Psoas muscle (tissue), 7 donors: ENCODE measurements at regions not wholly inside any gene's neighbourhood (a gene's known extent, or its start where the extent isn't known, plus 50 kb on each side); places are given as distances from the start of the nearest gene placed in this dataset.

Experiments
- ATAC-seq, 4 donors: fragments of 200-7000 bp; cut with Tn5 transposase; one replicate each; pipeline ENCODE4 v1.9.1; 2020; ENCODE audit warnings: moderate library complexity in 3 of 4, mild to moderate bottlenecking in 2 of 4
- DNase-seq, 2 donors: peaks; one replicate each; pipeline ENCODE4 v3.0.0-alpha.2; 2020
- H3K27ac ChIP-seq: fragments of 200-600 bp; one replicate; pipeline ENCODE4 v1.8.0; 2022
- H3K27me3 ChIP-seq, 3 donors: fragments of 200-600 bp in 1 of 3; one replicate each; pipeline versions ENCODE4 v1.6.1 to v1.8.0; 2013 to 2022; ENCODE audit warnings: low read length in 2 of 3, mild to moderate bottlenecking in 2 of 3, moderate library complexity in 1 of 3; ENCODE audit not compliant: insufficient read depth in 3 of 3
- H3K36me3 ChIP-seq, 2 donors: fragments of 200-600 bp in 1 of 2; one replicate each; pipeline versions ENCODE4 v1.6.1 to v1.8.0; 2013 to 2022; ENCODE audit warnings: low read depth in 1 of 2, mild to moderate bottlenecking in 1 of 2, moderate library complexity in 1 of 2; ENCODE audit not compliant: insufficient read depth in 1 of 2
- H3K4me1 ChIP-seq: fragments of 200-600 bp; one replicate; pipeline ENCODE4 v1.8.0; 2022
- H3K4me3 ChIP-seq: fragments of 200-600 bp; one replicate; pipeline ENCODE4 v1.8.0; 2022; ENCODE audit warnings: mild to moderate bottlenecking
- H3K9me3 ChIP-seq: fragments of 200-600 bp; one replicate; pipeline ENCODE4 v1.8.0; 2022
- WGBS, 3 donors: extraction: QIAGEN DNeasy Blood & Tissue Kit; methylation state at CpG; one replicate each; pipeline versions ENCODE4 v1.1.6 to v1.1.7; 2013; 5-methylcytosine and 5-hydroxymethylcytosine counted together
- intact Hi-C, 2 donors: fragments of 100-400 bp; cut with DNase I; formaldehyde crosslinking; loops; one replicate each; pipeline versions ENCODE4 v1.11.0 to v1.14.2; 2022
- TF ChIP-seq, protein P1 (sequence below): fragments of 200-600 bp; IDR thresholded peaks from one replicate; pipeline ENCODE4 v1.8.0; 2022; ENCODE audit warnings: antibody characterized with exemption
- donor health status: healthy with polysubstance abuse.
- donor health status: DM: no; HTN: no; CAD: no; lungs with moderate emphysema.
- donor health status: Bipolar disorder and iron deficiency.
- donor health status: healthy.
- donor health status: DM: yes; HTN: yes; CAD: no.
- donor health status: DM: no; HTN: no; CAD: no.
- donor health status: DM: yes; HTN: yes; CAD: no.

- Histone ChIP-seq H3K9me3 (no peaks in the 10 kb centered on the region), H3K36me3 (no peaks in the 10 kb centered on the region), H3K4me3 (no peak overlapping the region), H3K27me3 (no peaks in the 10 kb centered on the region), H3K4me1 (no peaks in the 10 kb centered on the region), H3K27ac (no peak overlapping the region)
- TF ChIP-seq, protein P1, sequence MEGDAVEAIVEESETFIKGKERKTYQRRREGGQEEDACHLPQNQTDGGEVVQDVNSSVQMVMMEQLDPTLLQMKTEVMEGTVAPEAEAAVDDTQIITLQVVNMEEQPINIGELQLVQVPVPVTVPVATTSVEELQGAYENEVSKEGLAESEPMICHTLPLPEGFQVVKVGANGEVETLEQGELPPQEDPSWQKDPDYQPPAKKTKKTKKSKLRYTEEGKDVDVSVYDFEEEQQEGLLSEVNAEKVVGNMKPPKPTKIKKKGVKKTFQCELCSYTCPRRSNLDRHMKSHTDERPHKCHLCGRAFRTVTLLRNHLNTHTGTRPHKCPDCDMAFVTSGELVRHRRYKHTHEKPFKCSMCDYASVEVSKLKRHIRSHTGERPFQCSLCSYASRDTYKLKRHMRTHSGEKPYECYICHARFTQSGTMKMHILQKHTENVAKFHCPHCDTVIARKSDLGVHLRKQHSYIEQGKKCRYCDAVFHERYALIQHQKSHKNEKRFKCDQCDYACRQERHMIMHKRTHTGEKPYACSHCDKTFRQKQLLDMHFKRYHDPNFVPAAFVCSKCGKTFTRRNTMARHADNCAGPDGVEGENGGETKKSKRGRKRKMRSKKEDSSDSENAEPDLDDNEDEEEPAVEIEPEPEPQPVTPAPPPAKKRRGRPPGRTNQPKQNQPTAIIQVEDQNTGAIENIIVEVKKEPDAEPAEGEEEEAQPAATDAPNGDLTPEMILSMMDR, result no peak
- ATAC-seq, result no peak
- WGBS, 3 donors, result 49 to 60% (median 55%) methylated on average over 3 of the region's 3 CpGs
- DNase-seq, result no peak
- intact Hi-C loops, result no loop called here
Observed at GRCh38 chr2:13745330-13745729, 887.2 kb upstream of the LRATD1 start.

GRCh38 chr2:13751955-13752354, 880.6 kb upstream of the LRATD1 start:
- TF ChIP-seq, protein P1, result no peak
- WGBS, 3 donors, result 88 to 91% (median 88%) methylated on average over 1 of the region's 1 CpG
- no peak for ATAC-seq
- no peak for DNase-seq
- Histone ChIP-seq H3K27ac (no peak overlapping the region), H3K9me3 (no peaks in the 10 kb centered on the region), H3K4me1 (no peaks in the 10 kb centered on the region), H3K27me3 (no peaks in the 10 kb centered on the region), H3K36me3 (no peaks in the 10 kb centered on the region), H3K4me3 (no peak overlapping the region)
- intact Hi-C loops, result no loop called here

DNA sequence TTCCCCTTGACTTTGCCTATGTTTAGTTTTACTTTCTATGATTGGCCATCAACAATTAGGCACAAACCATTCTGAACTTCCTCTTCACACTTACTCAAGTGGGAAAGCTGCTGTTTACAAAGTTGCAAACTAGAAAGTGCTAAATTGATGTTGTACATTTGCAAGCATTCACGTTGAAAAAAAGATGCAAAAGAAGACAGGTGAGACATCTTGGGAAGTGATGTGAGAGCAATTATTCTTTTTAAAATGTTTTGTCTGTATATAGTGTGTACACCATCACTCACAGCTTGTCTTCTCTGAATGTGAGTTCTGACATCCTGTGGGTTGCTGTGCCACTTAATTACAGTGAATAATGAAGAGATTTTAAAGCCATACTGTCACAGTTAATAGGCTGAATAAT, 874.1 kb upstream of the LRATD1 start:
- Histone ChIP-seq H3K27ac (no peak overlapping the region), H3K9me3 (no peaks in the 10 kb centered on the region), H3K4me1 (no peaks in the 10 kb centered on the region), H3K36me3 (no peaks in the 10 kb centered on the region), H3K27me3 (no peaks in the 10 kb centered on the region), H3K4me3 (no peak overlapping the region)
- intact Hi-C loops, result no loop called here
- DNase-seq, result no peak
- ATAC-seq, result no peak
- WGBS, 3 donors, result 9 to 39% (median 18%) methylated on average over 1 of the region's 1 CpG
- TF ChIP-seq, protein P1, result no peak

GRCh38 chr2:13768274-13768673, 864.2 kb upstream of the LRATD1 start:
- Histone ChIP-seq H3K36me3 (no peaks in the 10 kb centered on the region), H3K4me1 (no peaks in the 10 kb centered on the region), H3K27me3 (no peaks in the 10 kb centered on the region), H3K4me3 (no peak overlapping the region), H3K9me3 (no peaks in the 10 kb centered on the region), H3K27ac (no peak overlapping the region)
- DNase-seq (no peak), ATAC-seq (no peak)
- intact Hi-C loops, result no loop called here
- TF ChIP-seq, protein P1, result no peak
- WGBS, 3 donors, result 52 to 61% (median 59%) methylated on average over 2 of the region's 2 CpGs

GRCh38 chr2:13770279-13770678, 862.2 kb upstream of the LRATD1 start:
- DNase-seq (no peak), ATAC-seq (no peak)
- no peaks in the 10 kb centered on the region for H3K27me3 ChIP-seq
- H3K4me1 ChIP-seq, result no peaks in the 10 kb centered on the region
- intact Hi-C loops, result no loop called here
- TF ChIP-seq, protein P1, result no peak
- H3K36me3 ChIP-seq, result no peaks in the 10 kb centered on the region
- H3K4me3 ChIP-seq, result no peak overlapping the region
- no peaks in the 10 kb centered on the region for H3K9me3 ChIP-seq
- no peak overlapping the region for H3K27ac ChIP-seq
- 70 to 79% (median 73%) methylated on average over 2 of the region's 2 CpGs for WGBS, 3 donors
